ENCODE measurements at regions not wholly inside any gene's neighbourhood (a gene's known extent, or its start where the extent isn't known, plus 50 kb on each side); places are given as distances from the start of the nearest gene placed in this dataset.
"Not testable (repeated sequence)": the region's sequence is repeated elsewhere in the genome, so short reads cannot be mapped to it uniquely, and the experiment has no call there.

GRCh38 chr4:18421519-18421918 lies 400.0 kb upstream of the LCORL start:
- no peaks in the 10 kb centered on the region for H3K27me3 ChIP-seq (ENCODE audit: control insufficient read depth in 2 of 2, insufficient read depth in 2 of 2, low read length in 2 of 2)
- H4K20me1 ChIP-seq (ENCODE audit: insufficient read depth, low read length): no peaks in the 10 kb centered on the region
- H3K79me2 ChIP-seq (ENCODE audit: insufficient read depth, low read length): no peaks in the 10 kb centered on the region
- H3K27me3 Mint-ChIP-seq (ENCODE audit: low read depth in 3 of 3): peaks cover 0 to 2% (median 0%) of the 10 kb centered on the region in 3 donors
- H3K36me3 Mint-ChIP-seq: no peaks in the 10 kb centered on the region
- H3K4me2 ChIP-seq (replicated peaks; ENCODE audit: extremely low read depth, low read length, poor library complexity, severe bottlenecking): no peak overlapping the region
- no peak overlapping the region for H3K27ac ChIP-seq (ENCODE audit: low read depth in 1 of 2, low read length in 2 of 2)
- intact Hi-C loops (cut with micrococcal nuclease): no loop called here
- no peak overlapping the region for H3K27ac Mint-ChIP-seq
- no peak for DNase-seq
- WGBS (ENCODE audit: insufficient coverage): no CpG with 5 or more reads among the region's 2 CpGs
- H3K4me3 Mint-ChIP-seq: no peak overlapping the region
- no peaks in the 10 kb centered on the region for H3K4me1 Mint-ChIP-seq
- H3K4me3 ChIP-seq (replicated peaks in 1 of 3; ENCODE audit: low read depth in 2 of 3, low read length in 3 of 3): no peak overlapping the region
- H3K36me3 ChIP-seq (replicated peaks in 1 of 2; ENCODE audit: control insufficient read depth in 1 of 2, insufficient read depth in 2 of 2, low read length in 2 of 2): no peaks in the 10 kb centered on the region
- TF ChIP-seq CTCF (IDR thresholded peaks at IDR 0.05): no peak
- peaks cover 4 to 9% of the 10 kb centered on the region in 2 donors for H3K9me3 ChIP-seq (replicated peaks in 1 of 2; ENCODE audit: control insufficient read depth in 1 of 2, insufficient read depth in 1 of 2, low read length in 2 of 2)
- H3K9ac ChIP-seq (ENCODE audit: insufficient read depth, low read length, poor library complexity, severe bottlenecking): no peak overlapping the region
- no peak overlapping the region for H2AFZ ChIP-seq (ENCODE audit: insufficient read depth, low read depth, low read length, poor library complexity, severe bottlenecking)
- H3K9me3 Mint-ChIP-seq: peaks cover 1 to 13% (median 6%) of the 10 kb centered on the region in 7 donors
- H3K4me1 ChIP-seq (ENCODE audit: control insufficient read depth in 1 of 2, insufficient read depth in 2 of 2, low read length in 2 of 2): no peaks in the 10 kb centered on the region

- H3K36me3 Mint-ChIP-seq: no peaks in the 10 kb centered on the region
- H3K4me1 Mint-ChIP-seq: no peaks in the 10 kb centered on the region
- DNase-seq: no peak
- no peak overlapping the region for H3K4me3 ChIP-seq (replicated peaks in 1 of 3; ENCODE audit: low read depth in 2 of 3, low read length in 3 of 3)
- no peaks in the 10 kb centered on the region for H3K4me1 ChIP-seq (ENCODE audit: control insufficient read depth in 1 of 2, insufficient read depth in 2 of 2, low read length in 2 of 2)
- H3K9me3 ChIP-seq (replicated peaks in 1 of 2; ENCODE audit: control insufficient read depth in 1 of 2, insufficient read depth in 1 of 2, low read length in 2 of 2): peaks cover 4 to 11% of the 10 kb centered on the region in 2 donors
- H3K27me3 Mint-ChIP-seq (ENCODE audit: low read depth in 3 of 3): peaks cover 0 to 2% (median 0%) of the 10 kb centered on the region in 3 donors
- no peaks in the 10 kb centered on the region for H3K27me3 ChIP-seq (ENCODE audit: control insufficient read depth in 2 of 2, insufficient read depth in 2 of 2, low read length in 2 of 2)
- TF ChIP-seq CTCF (IDR thresholded peaks at IDR 0.05): no peak
- H3K27ac Mint-ChIP-seq: no peak overlapping the region
- H4K20me1 ChIP-seq (ENCODE audit: insufficient read depth, low read length): no peaks in the 10 kb centered on the region
- intact Hi-C loops (cut with micrococcal nuclease): no loop called here
- H3K4me2 ChIP-seq (replicated peaks; ENCODE audit: extremely low read depth, low read length, poor library complexity, severe bottlenecking): no peak overlapping the region
- H3K27ac ChIP-seq (ENCODE audit: low read depth in 1 of 2, low read length in 2 of 2): no peak overlapping the region
- 70% methylated on average over 2 of the region's 3 CpGs for WGBS (ENCODE audit: insufficient coverage)
- no peaks in the 10 kb centered on the region for H3K36me3 ChIP-seq (replicated peaks in 1 of 2; ENCODE audit: control insufficient read depth in 1 of 2, insufficient read depth in 2 of 2, low read length in 2 of 2)
- H3K9ac ChIP-seq (ENCODE audit: insufficient read depth, low read length, poor library complexity, severe bottlenecking): no peak overlapping the region
- no peak overlapping the region for H2AFZ ChIP-seq (ENCODE audit: insufficient read depth, low read depth, low read length, poor library complexity, severe bottlenecking)
- no peak overlapping the region for H3K4me3 Mint-ChIP-seq
- H3K9me3 Mint-ChIP-seq: peaks cover 5 to 18% (median 8%) of the 10 kb centered on the region in 7 donors
- no peaks in the 10 kb centered on the region for H3K79me2 ChIP-seq (ENCODE audit: insufficient read depth, low read length)
These were observed 398.2 kb upstream of the LCORL start for GRCh38 chr4:18419780-18420179.

GRCh38 chr4:18418195-18418898 lies 396.8 kb upstream of the LCORL start:
- H3K27ac Mint-ChIP-seq; H3K36me3 Mint-ChIP-seq; H3K27ac ChIP-seq (ENCODE audit: low read depth in 1 of 2, low read length in 2 of 2); H2AFZ ChIP-seq (ENCODE audit: insufficient read depth, low read depth, low read length, poor library complexity, severe bottlenecking); H3K4me2 ChIP-seq (replicated peaks; ENCODE audit: extremely low read depth, low read length, poor library complexity, severe bottlenecking); H3K36me3 ChIP-seq (replicated peaks in 1 of 2; ENCODE audit: control insufficient read depth in 1 of 2, insufficient read depth in 2 of 2, low read length in 2 of 2); DNase-seq; H4K20me1 ChIP-seq (ENCODE audit: insufficient read depth, low read length); H3K4me3 Mint-ChIP-seq; H3K4me3 ChIP-seq (replicated peaks in 1 of 3; ENCODE audit: low read depth in 2 of 3, low read length in 3 of 3); intact Hi-C loops (cut with micrococcal nuclease); H3K27me3 Mint-ChIP-seq (ENCODE audit: low read depth in 3 of 3); H3K9ac ChIP-seq (ENCODE audit: insufficient read depth, low read length, poor library complexity, severe bottlenecking); H3K79me2 ChIP-seq (ENCODE audit: insufficient read depth, low read length); H3K4me1 Mint-ChIP-seq; H3K4me1 ChIP-seq (ENCODE audit: control insufficient read depth in 1 of 2, insufficient read depth in 2 of 2, low read length in 2 of 2); H3K27me3 ChIP-seq (ENCODE audit: control insufficient read depth in 2 of 2, insufficient read depth in 2 of 2, low read length in 2 of 2): not testable (repeated sequence)
- 95% methylated on average over 42 of the region's 51 CpGs for WGBS (ENCODE audit: insufficient coverage)
- H3K9me3 Mint-ChIP-seq: peaks cover 5 to 19% (median 8%) of the 10 kb centered on the region in 7 donors
- peaks cover 4 to 11% of the 10 kb centered on the region in 2 donors for H3K9me3 ChIP-seq (replicated peaks in 1 of 2; ENCODE audit: control insufficient read depth in 1 of 2, insufficient read depth in 1 of 2, low read length in 2 of 2)
